ENCODE measurements at regions not wholly inside any gene's neighbourhood (a gene's known extent, or its start where the extent isn't known, plus 50 kb on each side); places are given as distances from the start of the nearest gene placed in this dataset.
"Not testable (repeated sequence)": the region's sequence is repeated elsewhere in the genome, so short reads cannot be mapped to it uniquely, and the experiment has no call there.

DNA sequence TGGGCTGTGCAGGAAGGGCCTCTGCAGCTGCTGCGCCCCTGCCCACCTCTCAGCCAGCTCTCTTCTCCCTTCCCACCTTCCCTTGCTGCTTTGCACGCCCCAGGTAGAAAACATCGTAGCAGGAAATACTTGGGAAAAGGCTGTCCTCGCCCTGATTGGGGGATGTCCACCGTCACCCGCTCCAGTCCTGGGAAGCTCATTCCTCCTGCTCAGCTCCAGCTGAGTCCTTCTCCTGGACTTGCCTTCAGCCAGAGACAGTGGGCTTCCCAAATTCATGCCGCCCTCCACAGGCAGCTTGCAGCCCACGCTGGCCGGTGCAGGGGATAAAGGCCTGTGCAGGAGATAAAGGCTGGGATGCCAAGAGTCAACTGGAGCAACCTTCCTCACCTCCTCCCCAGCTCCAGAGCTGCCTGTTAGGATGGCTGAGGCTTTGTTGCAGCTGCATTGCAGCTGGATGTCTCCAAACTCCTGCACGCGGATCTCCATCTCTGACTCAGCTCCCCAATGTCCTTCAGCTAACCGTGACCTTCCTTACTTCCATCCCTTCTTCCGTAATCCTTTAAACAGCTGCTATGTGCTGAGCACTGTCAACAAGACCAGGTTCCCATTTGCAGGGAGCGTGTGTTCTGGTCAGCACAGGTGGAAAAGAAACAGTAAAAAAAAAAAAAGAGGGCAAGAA lies 402.0 kb upstream of the TNRC6C start:
- Histone ChIP-seq H3K4me3 (ENCODE audit: insufficient read depth, low read length) (no peak overlapping the region), H3K36me3 (ENCODE audit: insufficient read depth, low read length) (no peaks in the 10 kb centered on the region), H3K27ac (ENCODE audit: low read depth, low read length) (no peak overlapping the region), H3K9me3 (ENCODE audit: low read depth, low read length) (no peaks in the 10 kb centered on the region), H4K20me1 (ENCODE audit: insufficient read depth, low read length) (no peaks in the 10 kb centered on the region), H3K27me3 (ENCODE audit: insufficient read depth, low read length) (peaks cover 21% of the 10 kb centered on the region), H2AFZ (ENCODE audit: low read length) (no peak overlapping the region), H3K4me1 (ENCODE audit: insufficient read depth, low read length) (no peaks in the 10 kb centered on the region), H3K4me2 (ENCODE audit: insufficient read depth, low read length) (no peak overlapping the region), H3K79me2 (ENCODE audit: insufficient read depth, low read length) (no peaks in the 10 kb centered on the region)
- TF ChIP-seq, protein P1, sequence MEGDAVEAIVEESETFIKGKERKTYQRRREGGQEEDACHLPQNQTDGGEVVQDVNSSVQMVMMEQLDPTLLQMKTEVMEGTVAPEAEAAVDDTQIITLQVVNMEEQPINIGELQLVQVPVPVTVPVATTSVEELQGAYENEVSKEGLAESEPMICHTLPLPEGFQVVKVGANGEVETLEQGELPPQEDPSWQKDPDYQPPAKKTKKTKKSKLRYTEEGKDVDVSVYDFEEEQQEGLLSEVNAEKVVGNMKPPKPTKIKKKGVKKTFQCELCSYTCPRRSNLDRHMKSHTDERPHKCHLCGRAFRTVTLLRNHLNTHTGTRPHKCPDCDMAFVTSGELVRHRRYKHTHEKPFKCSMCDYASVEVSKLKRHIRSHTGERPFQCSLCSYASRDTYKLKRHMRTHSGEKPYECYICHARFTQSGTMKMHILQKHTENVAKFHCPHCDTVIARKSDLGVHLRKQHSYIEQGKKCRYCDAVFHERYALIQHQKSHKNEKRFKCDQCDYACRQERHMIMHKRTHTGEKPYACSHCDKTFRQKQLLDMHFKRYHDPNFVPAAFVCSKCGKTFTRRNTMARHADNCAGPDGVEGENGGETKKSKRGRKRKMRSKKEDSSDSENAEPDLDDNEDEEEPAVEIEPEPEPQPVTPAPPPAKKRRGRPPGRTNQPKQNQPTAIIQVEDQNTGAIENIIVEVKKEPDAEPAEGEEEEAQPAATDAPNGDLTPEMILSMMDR (IDR thresholded peaks at IDR 0.05; ENCODE audit: extremely low read depth, low read depth, low read length): no peak
- DNase-seq (ENCODE audit: insufficient read length, low spot score, missing footprints): peak; percentile 71

DNA sequence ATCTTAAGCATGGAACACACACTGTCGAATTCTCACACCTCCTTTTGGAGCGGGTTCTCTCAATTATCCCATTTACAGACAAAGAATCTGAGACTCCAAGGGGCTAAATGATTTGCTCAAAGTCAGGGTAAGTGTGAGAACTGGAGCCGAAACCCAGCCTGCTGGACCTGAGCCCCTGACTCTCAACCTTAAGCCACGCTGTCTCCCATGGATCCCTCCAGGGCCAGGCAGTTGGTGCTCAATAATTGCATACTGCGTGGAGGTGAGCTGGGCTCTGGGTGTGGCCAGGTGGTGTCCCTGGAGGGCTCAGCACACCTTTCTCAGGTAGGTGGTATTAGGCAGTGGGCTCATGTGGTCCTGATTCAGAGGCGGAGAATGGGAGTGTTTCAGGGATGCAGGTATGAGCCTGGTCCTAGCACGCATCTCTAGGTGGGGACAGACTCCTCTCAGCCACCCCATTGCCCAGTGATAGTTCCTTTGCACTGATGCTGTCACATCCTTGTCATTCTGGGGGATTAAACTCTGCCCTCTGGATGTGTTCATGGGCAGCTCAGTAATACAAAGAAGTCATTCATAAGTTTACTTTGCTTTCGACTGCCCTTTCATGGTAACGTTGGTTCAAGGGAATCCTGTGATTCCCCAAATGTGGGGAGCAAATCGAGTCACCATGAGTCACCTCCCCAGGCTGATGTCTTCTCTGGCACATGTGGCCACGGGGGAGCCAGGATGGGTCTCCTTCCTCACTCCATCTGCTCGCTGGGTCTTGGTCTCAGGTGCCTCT lies 399.5 kb upstream of the TNRC6C start:
- Histone ChIP-seq H2AFZ (ENCODE audit: low read length) (no peak overlapping the region), H3K27ac (ENCODE audit: low read depth, low read length) (no peak overlapping the region), H3K4me1 (ENCODE audit: insufficient read depth, low read length) (no peaks in the 10 kb centered on the region), H3K36me3 (ENCODE audit: insufficient read depth, low read length) (no peaks in the 10 kb centered on the region), H3K4me2 (ENCODE audit: insufficient read depth, low read length) (no peak overlapping the region), H3K79me2 (ENCODE audit: insufficient read depth, low read length) (no peaks in the 10 kb centered on the region), H4K20me1 (ENCODE audit: insufficient read depth, low read length) (no peaks in the 10 kb centered on the region), H3K4me3 (ENCODE audit: insufficient read depth, low read length) (no peak overlapping the region), H3K9me3 (ENCODE audit: low read depth, low read length) (no peaks in the 10 kb centered on the region), H3K27me3 (ENCODE audit: insufficient read depth, low read length) (peaks cover 19% of the 10 kb centered on the region)
- peak; percentile 44 for DNase-seq (ENCODE audit: insufficient read length, low spot score, missing footprints)
- TF ChIP-seq, protein P1 (IDR thresholded peaks at IDR 0.05; ENCODE audit: extremely low read depth, low read depth, low read length): no peak

DNA sequence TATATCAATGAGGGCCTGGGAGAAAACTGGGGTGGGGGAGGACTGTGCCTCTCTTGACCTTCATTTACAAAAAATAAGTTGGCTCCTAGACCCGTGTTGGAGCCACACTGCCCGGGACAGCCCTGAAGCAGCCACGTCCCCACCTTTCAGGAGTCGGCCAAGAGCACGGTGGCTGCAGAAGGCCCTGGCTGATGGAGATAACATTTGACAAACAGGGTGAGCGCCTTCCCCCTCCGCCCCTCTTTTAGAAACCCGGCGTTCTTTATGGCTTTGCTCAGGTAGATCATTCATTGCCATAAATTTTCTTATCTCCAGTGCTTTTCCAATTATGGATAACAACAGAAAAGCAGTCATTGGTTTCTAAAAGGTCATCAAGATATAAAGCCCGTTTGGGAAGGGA lies 398.1 kb upstream of the TNRC6C start:
- Histone ChIP-seq H3K9me3 (ENCODE audit: low read depth, low read length) (no peaks in the 10 kb centered on the region), H2AFZ (ENCODE audit: low read length) (no peak overlapping the region), H3K4me3 (ENCODE audit: insufficient read depth, low read length) (no peak overlapping the region), H4K20me1 (ENCODE audit: insufficient read depth, low read length) (no peaks in the 10 kb centered on the region), H3K27ac (ENCODE audit: low read depth, low read length) (no peak overlapping the region), H3K36me3 (ENCODE audit: insufficient read depth, low read length) (no peaks in the 10 kb centered on the region), H3K4me2 (ENCODE audit: insufficient read depth, low read length) (no peak overlapping the region), H3K79me2 (ENCODE audit: insufficient read depth, low read length) (no peaks in the 10 kb centered on the region), H3K4me1 (ENCODE audit: insufficient read depth, low read length) (no peaks in the 10 kb centered on the region), H3K27me3 (ENCODE audit: insufficient read depth, low read length) (peaks cover 15% of the 10 kb centered on the region)
- TF ChIP-seq, protein P1 (IDR thresholded peaks at IDR 0.05; ENCODE audit: extremely low read depth, low read depth, low read length): no peak
- no peak for DNase-seq (ENCODE audit: insufficient read length, low spot score, missing footprints)

DNA sequence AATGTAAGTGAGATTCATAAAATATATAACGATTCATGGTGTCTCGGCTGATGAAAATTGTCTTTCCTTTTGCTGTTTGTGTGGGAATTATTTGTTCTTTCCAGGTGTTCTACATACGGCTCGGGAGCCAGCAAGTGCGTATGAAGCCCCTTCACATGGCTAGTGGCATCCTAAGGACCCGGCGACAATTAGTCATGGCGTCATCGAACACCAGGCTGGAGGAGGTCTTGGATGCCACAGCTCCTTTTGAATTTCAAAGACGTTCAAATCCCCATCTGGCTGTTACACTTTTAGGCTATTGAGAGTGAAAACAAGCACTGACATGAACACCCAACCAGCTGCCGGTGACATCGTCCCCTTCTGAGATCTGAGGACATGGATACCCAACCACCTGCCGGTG lies 397.7 kb upstream of the TNRC6C start:
- peak; percentile 73 for DNase-seq (ENCODE audit: insufficient read length, low spot score, missing footprints)
- no peaks in the 10 kb centered on the region for H3K4me1 ChIP-seq (ENCODE audit: insufficient read depth, low read length)
- no peaks in the 10 kb centered on the region for H4K20me1 ChIP-seq (ENCODE audit: insufficient read depth, low read length)
- H3K9me3 ChIP-seq (ENCODE audit: low read depth, low read length): no peaks in the 10 kb centered on the region
- no peak overlapping the region for H3K4me2 ChIP-seq (ENCODE audit: insufficient read depth, low read length)
- no peaks in the 10 kb centered on the region for H3K36me3 ChIP-seq (ENCODE audit: insufficient read depth, low read length)
- peaks cover 15% of the 10 kb centered on the region for H3K27me3 ChIP-seq (ENCODE audit: insufficient read depth, low read length)
- TF ChIP-seq, protein P1 (IDR thresholded peaks at IDR 0.05; ENCODE audit: extremely low read depth, low read depth, low read length): no peak
- no peak overlapping the region for H2AFZ ChIP-seq (ENCODE audit: low read length)
- no peaks in the 10 kb centered on the region for H3K79me2 ChIP-seq (ENCODE audit: insufficient read depth, low read length)
- no peak overlapping the region for H3K4me3 ChIP-seq (ENCODE audit: insufficient read depth, low read length)
- no peak overlapping the region for H3K27ac ChIP-seq (ENCODE audit: low read depth, low read length)

DNA sequence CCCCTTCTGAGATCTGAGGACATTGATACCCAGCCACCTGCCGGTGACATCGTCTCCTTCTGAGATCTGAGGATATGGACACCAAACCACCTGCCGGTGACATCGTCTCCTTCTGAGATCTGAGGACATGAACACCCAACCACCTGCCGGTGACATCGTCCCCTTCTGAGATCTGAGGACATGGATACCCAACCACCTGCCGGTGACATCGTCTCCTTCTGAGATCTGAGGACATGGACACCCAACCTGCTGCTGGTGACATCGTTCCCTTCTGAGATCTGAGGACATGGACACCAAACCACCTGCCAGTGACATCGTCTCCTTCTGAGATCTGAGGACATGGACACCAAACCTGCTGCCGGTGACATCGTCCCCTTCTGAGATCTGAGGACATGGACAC lies 396.1 kb upstream of the TNRC6C start:
- not testable (repeated sequence) for DNase-seq (ENCODE audit: insufficient read length, low spot score, missing footprints)

More for the DNA sequence above, 396.1 kb upstream of the TNRC6C start:
- H3K9me3 ChIP-seq (ENCODE audit: low read depth, low read length); H3K36me3 ChIP-seq (ENCODE audit: insufficient read depth, low read length); H3K27ac ChIP-seq (ENCODE audit: low read depth, low read length); H2AFZ ChIP-seq (ENCODE audit: low read length); H3K4me3 ChIP-seq (ENCODE audit: insufficient read depth, low read length); H4K20me1 ChIP-seq (ENCODE audit: insufficient read depth, low read length); H3K79me2 ChIP-seq (ENCODE audit: insufficient read depth, low read length); H3K4me1 ChIP-seq (ENCODE audit: insufficient read depth, low read length); H3K4me2 ChIP-seq (ENCODE audit: insufficient read depth, low read length): not testable (repeated sequence)
- peaks cover 14% of the 10 kb centered on the region for H3K27me3 ChIP-seq (ENCODE audit: insufficient read depth, low read length)
